ENCODE measurements at regions not wholly inside any gene's neighbourhood (a gene's known extent, or its start where the extent isn't known, plus 50 kb on each side); places are given as distances from the start of the nearest gene placed in this dataset.
A peak's percentile ranks its signal among the peaks of the same experiment; 100 is the strongest.

DNA sequence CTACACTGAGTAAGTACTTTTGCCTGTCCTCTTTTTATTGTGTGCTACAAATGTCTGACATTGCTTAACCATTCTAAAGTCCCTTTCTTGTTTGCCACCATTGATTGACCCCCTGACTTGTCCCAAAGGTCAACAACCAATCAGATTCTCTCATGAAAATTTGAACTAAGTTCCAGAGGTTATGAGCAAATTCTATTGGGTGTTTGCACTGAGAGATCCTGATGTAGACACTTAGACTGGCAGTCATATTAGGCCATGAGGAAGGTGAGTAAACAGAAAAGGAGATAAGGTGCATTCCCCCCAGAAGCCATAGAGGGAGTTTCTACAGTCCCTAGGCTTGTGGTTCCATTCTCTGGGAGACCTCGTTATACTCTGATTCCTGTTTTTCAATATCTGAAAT is 101.3 kb upstream of the E2F8 start:
- H2AFZ ChIP-seq (ENCODE audit: insufficient read depth, low read depth, low read length, poor library complexity, severe bottlenecking): no peak overlapping the region
- no peaks in the 10 kb centered on the region for H3K36me3 Mint-ChIP-seq
- no peaks in the 10 kb centered on the region for H3K79me2 ChIP-seq (ENCODE audit: insufficient read depth, low read length)
- peaks cover 45 to 54% of the 10 kb centered on the region in 2 donors for H3K27me3 ChIP-seq (ENCODE audit: control insufficient read depth in 2 of 2, insufficient read depth in 2 of 2, low read length in 2 of 2)
- H3K9me3 Mint-ChIP-seq: peaks cover 0 to 12% (median 3%) of the 10 kb centered on the region in 7 donors
- H3K36me3 ChIP-seq (replicated peaks in 1 of 2; ENCODE audit: control insufficient read depth in 1 of 2, insufficient read depth in 2 of 2, low read length in 2 of 2): no peaks in the 10 kb centered on the region
- no peak for DNase-seq
- H3K27ac ChIP-seq (ENCODE audit: low read depth in 1 of 2, low read length in 2 of 2): no peak overlapping the region
- no peaks in the 10 kb centered on the region for H4K20me1 ChIP-seq (ENCODE audit: insufficient read depth, low read length)
- no peaks in the 10 kb centered on the region for H3K4me1 Mint-ChIP-seq
- H3K9me3 ChIP-seq (replicated peaks in 1 of 2; ENCODE audit: control insufficient read depth in 1 of 2, insufficient read depth in 1 of 2, low read length in 2 of 2): peaks cover 0 to 15% of the 10 kb centered on the region in 2 donors
- peaks cover 39 to 60% (median 50%) of the 10 kb centered on the region in 3 donors for H3K27me3 Mint-ChIP-seq (ENCODE audit: low read depth in 3 of 3)
- H3K4me2 ChIP-seq (replicated peaks; ENCODE audit: extremely low read depth, low read length, poor library complexity, severe bottlenecking): no peak overlapping the region
- H3K4me1 ChIP-seq (ENCODE audit: control insufficient read depth in 1 of 2, insufficient read depth in 2 of 2, low read length in 2 of 2): no peaks in the 10 kb centered on the region
- no peak overlapping the region for H3K27ac Mint-ChIP-seq
- TF ChIP-seq, protein P1, sequence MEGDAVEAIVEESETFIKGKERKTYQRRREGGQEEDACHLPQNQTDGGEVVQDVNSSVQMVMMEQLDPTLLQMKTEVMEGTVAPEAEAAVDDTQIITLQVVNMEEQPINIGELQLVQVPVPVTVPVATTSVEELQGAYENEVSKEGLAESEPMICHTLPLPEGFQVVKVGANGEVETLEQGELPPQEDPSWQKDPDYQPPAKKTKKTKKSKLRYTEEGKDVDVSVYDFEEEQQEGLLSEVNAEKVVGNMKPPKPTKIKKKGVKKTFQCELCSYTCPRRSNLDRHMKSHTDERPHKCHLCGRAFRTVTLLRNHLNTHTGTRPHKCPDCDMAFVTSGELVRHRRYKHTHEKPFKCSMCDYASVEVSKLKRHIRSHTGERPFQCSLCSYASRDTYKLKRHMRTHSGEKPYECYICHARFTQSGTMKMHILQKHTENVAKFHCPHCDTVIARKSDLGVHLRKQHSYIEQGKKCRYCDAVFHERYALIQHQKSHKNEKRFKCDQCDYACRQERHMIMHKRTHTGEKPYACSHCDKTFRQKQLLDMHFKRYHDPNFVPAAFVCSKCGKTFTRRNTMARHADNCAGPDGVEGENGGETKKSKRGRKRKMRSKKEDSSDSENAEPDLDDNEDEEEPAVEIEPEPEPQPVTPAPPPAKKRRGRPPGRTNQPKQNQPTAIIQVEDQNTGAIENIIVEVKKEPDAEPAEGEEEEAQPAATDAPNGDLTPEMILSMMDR (IDR thresholded peaks at IDR 0.05): no peak
- H3K4me3 ChIP-seq (replicated peaks in 1 of 3; ENCODE audit: low read depth in 2 of 3, low read length in 3 of 3): no peak overlapping the region
- WGBS (ENCODE audit: insufficient coverage): no CpG with 5 or more reads among the region's 1 CpG
- no peak overlapping the region for H3K4me3 Mint-ChIP-seq
- no peak overlapping the region for H3K9ac ChIP-seq (ENCODE audit: insufficient read depth, low read length, poor library complexity, severe bottlenecking)
- intact Hi-C loops (cut with micrococcal nuclease): no loop called here

DNA sequence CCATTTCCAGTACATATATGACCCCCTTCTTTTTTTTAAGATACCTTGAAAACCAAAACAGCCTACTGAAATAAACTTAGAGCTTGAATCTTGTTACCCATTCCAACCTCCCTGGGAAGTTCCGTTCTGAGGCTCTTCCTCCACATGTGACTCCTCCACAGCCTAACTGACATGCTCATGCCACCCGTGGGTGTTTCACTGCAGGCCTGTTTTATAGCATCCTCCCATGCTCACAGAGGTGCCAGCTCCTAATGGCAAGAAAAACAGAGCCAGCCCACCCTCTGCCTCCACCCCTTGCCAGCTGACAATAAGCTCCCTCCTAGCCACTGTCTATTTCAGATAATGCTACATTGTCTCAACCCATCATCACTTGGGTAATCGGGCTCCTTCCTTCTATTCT is 97.6 kb upstream of the E2F8 start:
- Histone ChIP-seq H3K4me3 (replicated peaks in 1 of 3; ENCODE audit: low read depth in 2 of 3, low read length in 3 of 3) (no peak overlapping the region), H3K79me2 (ENCODE audit: insufficient read depth, low read length) (no peaks in the 10 kb centered on the region), H3K4me2 (replicated peaks; ENCODE audit: extremely low read depth, low read length, poor library complexity, severe bottlenecking) (no peak overlapping the region), H4K20me1 (ENCODE audit: insufficient read depth, low read length) (no peaks in the 10 kb centered on the region), H3K9me3 (replicated peaks in 1 of 2; ENCODE audit: control insufficient read depth in 1 of 2, insufficient read depth in 1 of 2, low read length in 2 of 2) (no peaks in the 10 kb centered on the region), H3K4me1 (ENCODE audit: control insufficient read depth in 1 of 2, insufficient read depth in 2 of 2, low read length in 2 of 2) (no peaks in the 10 kb centered on the region), H3K9ac (ENCODE audit: insufficient read depth, low read length, poor library complexity, severe bottlenecking) (no peak overlapping the region), H2AFZ (ENCODE audit: insufficient read depth, low read depth, low read length, poor library complexity, severe bottlenecking) (no peak overlapping the region), H3K27ac (ENCODE audit: low read depth in 1 of 2, low read length in 2 of 2) (no peak overlapping the region), H3K27me3 (ENCODE audit: control insufficient read depth in 2 of 2, insufficient read depth in 2 of 2, low read length in 2 of 2) (peaks cover 13 to 19% of the 10 kb centered on the region in 2 donors), H3K36me3 (replicated peaks in 1 of 2; ENCODE audit: control insufficient read depth in 1 of 2, insufficient read depth in 2 of 2, low read length in 2 of 2) (no peaks in the 10 kb centered on the region)
- WGBS (ENCODE audit: insufficient coverage): 78% methylated on average over 2 of the region's 3 CpGs
- H3K4me1 Mint-ChIP-seq: no peaks in the 10 kb centered on the region
- H3K27me3 Mint-ChIP-seq (ENCODE audit: low read depth in 3 of 3): peaks cover 10 to 39% (median 25%) of the 10 kb centered on the region in 3 donors
- no peaks in the 10 kb centered on the region for H3K36me3 Mint-ChIP-seq
- peaks cover 0 to 2% (median 0%) of the 10 kb centered on the region in 7 donors for H3K9me3 Mint-ChIP-seq
- intact Hi-C loops (cut with micrococcal nuclease): no loop called here
- no peak for DNase-seq
- H3K27ac Mint-ChIP-seq: peak overlapping the region in 1 of 7 donors; percentile 45
- H3K4me3 Mint-ChIP-seq: no peak overlapping the region
- TF ChIP-seq, protein P1 (IDR thresholded peaks at IDR 0.05): no peak
